Progenitor cell of endocrine pancreas (in vitro differentiated cells): ENCODE measurements at regions not wholly inside any gene's neighbourhood (a gene's known extent, or its start where the extent isn't known, plus 50 kb on each side); places are given as distances from the start of the nearest gene placed in this dataset.
A peak's percentile ranks its signal among the peaks of the same experiment; 100 is the strongest.

ENCODE experiments used
- DNase-seq: peaks from one replicate; pipeline ENCODE4 v3.0.0; 2021; ENCODE audit warnings: low spot score; ENCODE audit not compliant: unreplicated experiment
- H3K27ac Mint-ChIP-seq: 2 replicates; pipeline ENCODE4 v1.8.0; 2021; ENCODE audit warnings: mild to moderate bottlenecking, moderate library complexity, mixed read lengths
- H3K27me3 Mint-ChIP-seq: 2 replicates; pipeline ENCODE4 v1.8.0; 2021; ENCODE audit warnings: mixed read lengths
- H3K36me3 Mint-ChIP-seq: 2 replicates; pipeline ENCODE4 v1.8.0; 2022; ENCODE audit warnings: mixed read lengths; ENCODE audit not compliant: insufficient read depth
- H3K4me1 Mint-ChIP-seq: 2 replicates; pipeline ENCODE4 v1.8.0; 2021; ENCODE audit warnings: low read depth, mixed read lengths
- H3K4me3 Mint-ChIP-seq: 2 replicates; pipeline ENCODE4 v1.8.0; 2021; ENCODE audit warnings: low read depth, mild to moderate bottlenecking, moderate library complexity, mixed read lengths
- H3K9me3 Mint-ChIP-seq: 2 replicates; pipeline ENCODE4 v1.8.0; 2021; ENCODE audit warnings: low read depth, mixed read lengths
- CTCF ChIP-seq: fragments of 200-600 bp; sonication (generic); IDR thresholded peaks from one replicate; pipeline ENCODE4 v1.5.0; 2021; ENCODE audit warnings: antibody characterized with exemption, mild to moderate bottlenecking; ENCODE audit not compliant: unreplicated experiment

GRCh38 chr6:121858986-121859385, 423.5 kb downstream of the GJA1 start:
- H3K4me1 Mint-ChIP-seq: peaks cover 3% of the 10 kb centered on the region
- H3K4me3 Mint-ChIP-seq: no peak overlapping the region
- H3K27me3 Mint-ChIP-seq: no peaks in the 10 kb centered on the region
- no peak for DNase-seq
- no peaks in the 10 kb centered on the region for H3K36me3 Mint-ChIP-seq
- no peak for TF ChIP-seq CTCF
- peaks cover 9% of the 10 kb centered on the region for H3K9me3 Mint-ChIP-seq
- H3K27ac Mint-ChIP-seq: no peak overlapping the region

- Mint-ChIP-seq H3K4me1 (peaks cover 9% of the 10 kb centered on the region), H3K9me3 (peaks cover 9% of the 10 kb centered on the region), H3K27ac (no peak overlapping the region), H3K27me3 (no peaks in the 10 kb centered on the region), H3K4me3 (no peak overlapping the region), H3K36me3 (no peaks in the 10 kb centered on the region)
- no peak for DNase-seq
- TF ChIP-seq CTCF: no peak
Observed at GRCh38 chr6:121865811-121866210, 430.4 kb downstream of the GJA1 start.

DNA sequence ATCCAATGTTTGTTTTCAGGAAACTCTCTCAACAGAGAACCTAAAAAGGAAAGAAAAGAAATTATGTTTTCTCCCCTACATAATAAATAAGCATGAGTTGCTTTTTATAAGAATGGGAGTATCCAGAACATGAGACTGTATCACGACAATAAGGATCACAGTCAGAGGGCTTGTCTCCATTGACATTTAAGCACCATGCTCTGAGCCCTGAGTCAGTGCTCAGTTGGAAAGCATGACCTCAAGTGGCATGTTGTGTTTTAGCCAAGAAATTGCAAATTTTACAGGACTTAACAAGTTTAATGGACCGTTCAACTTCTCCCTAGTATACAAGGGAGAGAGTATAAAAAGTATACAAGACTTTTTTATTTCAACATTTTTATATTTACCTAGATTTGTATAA, 431.6 kb downstream of the GJA1 start:
- Mint-ChIP-seq H3K9me3 (peaks cover 6% of the 10 kb centered on the region), H3K36me3 (no peaks in the 10 kb centered on the region), H3K27me3 (no peaks in the 10 kb centered on the region), H3K4me3 (no peak overlapping the region), H3K27ac (no peak overlapping the region), H3K4me1 (peaks cover 9% of the 10 kb centered on the region)
- DNase-seq: no peak
- no peak for TF ChIP-seq CTCF

DNA sequence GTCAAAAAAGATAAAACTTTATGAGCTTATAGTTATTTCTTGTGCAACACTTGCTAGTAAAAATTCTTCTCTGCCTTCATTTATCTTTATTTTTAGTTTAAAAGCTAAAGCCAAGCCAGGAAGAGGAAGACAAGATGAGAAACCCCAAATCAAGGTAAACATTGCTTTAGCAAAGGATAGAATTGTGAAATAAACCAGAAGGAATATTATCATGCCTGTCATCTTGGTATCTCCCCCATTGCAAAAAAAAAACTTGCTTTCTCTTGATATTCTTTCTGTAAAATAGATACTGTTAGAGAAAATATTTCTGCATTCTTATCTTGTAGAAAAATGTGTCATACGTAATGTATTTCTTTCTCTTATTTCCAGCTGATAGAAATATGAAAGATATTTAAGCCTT, 432.8 kb downstream of the GJA1 start:
- Mint-ChIP-seq H3K27me3 (no peaks in the 10 kb centered on the region), H3K4me3 (no peak overlapping the region), H3K36me3 (peaks cover 5% of the 10 kb centered on the region), H3K4me1 (peaks cover 11% of the 10 kb centered on the region), H3K27ac (peak overlapping the region; percentile 50), H3K9me3 (peaks cover 12% of the 10 kb centered on the region)
- TF ChIP-seq CTCF: no peak
- DNase-seq: no peak

GRCh38 chr6:121873595-121873994, 438.1 kb downstream of the GJA1 start:
- TF ChIP-seq CTCF: no peak
- no peak for DNase-seq
- Mint-ChIP-seq H3K27ac (no peak overlapping the region), H3K27me3 (no peaks in the 10 kb centered on the region), H3K4me3 (no peak overlapping the region), H3K4me1 (peaks cover 8% of the 10 kb centered on the region), H3K9me3 (peaks cover 18% of the 10 kb centered on the region), H3K36me3 (peaks cover 5% of the 10 kb centered on the region)
